ENCODE measurements at regions not wholly inside any gene's neighbourhood (a gene's known extent, or its start where the extent isn't known, plus 50 kb on each side); places are given as distances from the start of the nearest gene placed in this dataset.
A peak's percentile ranks its signal among the peaks of the same experiment; 100 is the strongest.

DNA sequence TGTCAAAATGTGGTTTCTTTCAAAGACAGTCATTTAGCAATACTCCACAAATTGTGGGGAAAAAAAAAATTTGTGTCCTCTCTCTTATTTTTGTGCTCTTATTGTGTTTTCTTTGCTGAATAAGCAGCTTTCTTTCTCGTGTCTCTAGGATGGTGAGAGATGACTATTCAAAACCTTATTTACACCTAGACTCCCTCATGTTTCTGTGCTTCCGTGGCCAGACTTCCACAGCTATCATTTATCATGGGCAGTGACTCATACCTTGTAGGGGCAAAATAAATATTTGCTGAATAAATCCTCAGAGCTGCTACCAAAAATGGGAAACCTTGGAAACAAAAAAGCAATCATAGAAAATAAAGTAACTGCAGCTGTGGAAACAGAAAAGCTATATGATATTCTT lies 204.9 kb upstream of the MIR17HG start:
- intact Hi-C loops (cut with DNase I, micrococcal nuclease) = no loop called here
- DNase-seq = no peak
- no peak for ATAC-seq

DNA sequence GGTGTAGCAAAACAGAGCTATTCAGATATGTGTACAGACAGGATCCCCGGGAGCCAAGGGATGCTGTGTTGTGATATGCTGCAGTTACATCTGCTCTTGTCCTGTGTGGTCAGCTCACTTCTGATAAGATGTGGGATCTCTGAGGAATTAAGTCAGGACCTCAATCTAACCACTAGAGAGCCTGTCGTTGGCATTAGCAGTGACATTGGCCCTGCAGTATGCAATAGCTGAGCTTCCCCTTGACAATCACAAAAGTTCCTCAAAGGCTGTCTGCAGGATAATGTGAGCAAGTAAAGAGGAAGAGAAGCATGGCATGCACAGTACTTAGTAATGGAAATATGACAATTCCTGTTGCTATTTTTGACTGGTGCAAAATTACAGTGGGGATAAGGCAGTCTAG lies 203.4 kb upstream of the MIR17HG start:
- intact Hi-C loops (cut with DNase I, micrococcal nuclease) = no loop called here
- no peak for ATAC-seq
- DNase-seq = no peak

DNA sequence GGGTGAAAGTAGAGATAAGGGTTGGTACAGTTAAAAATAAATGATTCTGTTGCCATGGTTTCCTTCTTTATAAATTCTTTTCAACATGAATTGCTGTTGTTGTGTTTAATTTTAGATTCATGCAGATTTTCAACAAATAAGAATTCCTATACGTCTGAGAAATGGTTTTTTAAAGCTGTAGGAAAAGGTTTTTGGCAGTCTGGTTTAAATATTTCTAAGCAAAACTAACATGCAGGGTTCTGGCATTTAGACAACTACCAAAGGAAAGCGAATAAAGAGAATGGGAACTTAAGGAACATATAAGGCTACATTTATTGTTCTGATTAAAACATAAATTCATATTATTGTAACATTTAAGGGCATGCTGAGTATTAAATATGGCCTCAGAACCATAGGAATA lies 203.0 kb upstream of the MIR17HG start:
- no peak for DNase-seq
- no peak for ATAC-seq
- intact Hi-C loops (cut with DNase I, micrococcal nuclease) = no loop called here

DNA sequence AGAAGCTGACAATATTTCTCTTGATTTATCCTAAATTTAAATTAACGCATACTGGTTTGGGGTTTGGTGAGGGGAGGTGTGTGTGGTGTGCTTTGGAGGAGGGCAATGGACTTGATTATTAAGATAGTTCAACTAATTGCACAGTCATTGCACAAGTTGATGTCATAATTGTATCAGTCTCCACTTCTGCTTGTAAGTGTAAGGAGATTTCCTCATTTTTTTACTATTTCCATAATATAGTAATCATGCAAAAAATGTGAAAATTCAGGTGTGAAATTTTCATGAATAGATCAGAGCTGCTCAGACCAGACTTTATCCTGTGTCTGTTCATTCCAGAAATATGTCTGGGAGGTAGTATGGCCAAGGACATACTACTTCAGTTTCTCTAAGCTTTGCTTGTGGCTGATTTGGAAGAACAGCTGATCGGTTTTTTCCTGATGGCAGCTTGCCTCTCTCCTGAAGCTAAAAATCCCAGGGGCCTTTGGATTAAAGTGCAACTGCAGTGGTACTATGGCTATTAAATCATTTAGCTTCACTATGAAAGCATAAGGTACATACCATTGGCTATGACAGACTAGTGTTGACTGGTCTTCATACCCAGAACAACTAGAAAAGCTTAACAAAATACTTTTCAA lies 201.8 kb upstream of the MIR17HG start:
- no peak for DNase-seq
- ATAC-seq = no peak
- intact Hi-C loops (cut with DNase I, micrococcal nuclease) = no loop called here

DNA sequence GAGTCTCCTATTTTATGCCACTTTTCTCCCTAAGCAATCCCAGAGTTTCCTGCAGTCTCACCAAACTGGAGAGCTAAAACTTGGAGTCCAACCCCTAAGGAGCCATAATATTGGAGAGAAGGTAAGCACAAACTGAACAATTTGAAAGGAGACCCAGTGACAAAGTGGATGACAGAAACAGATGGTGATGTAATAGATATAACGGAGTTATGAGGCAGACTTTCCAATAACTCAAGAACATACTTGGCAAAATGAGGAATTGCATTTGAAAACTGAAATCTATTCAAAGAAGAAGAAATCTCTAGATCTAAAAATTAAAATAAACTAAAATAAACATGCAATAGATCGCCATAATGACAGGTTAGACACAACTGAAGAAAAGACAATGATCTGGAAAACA lies 200.9 kb upstream of the MIR17HG start:
- intact Hi-C loops (cut with DNase I, micrococcal nuclease) = no loop called here
- no peak for DNase-seq

GRCh38 chr13:91148098-91148497 lies 199.4 kb upstream of the MIR17HG start:
- DNase-seq (no peak), ATAC-seq (no peak)
- intact Hi-C loops (cut with DNase I, micrococcal nuclease) = no loop called here

More for the DNA sequence above, 200.9 kb upstream of the MIR17HG start:
- ATAC-seq = no peak

GRCh38 chr13:91151921-91152320 lies 195.6 kb upstream of the MIR17HG start:
- intact Hi-C loops (cut with DNase I, micrococcal nuclease) = no loop called here
- no peak for ATAC-seq
- DNase-seq = no peak

DNA sequence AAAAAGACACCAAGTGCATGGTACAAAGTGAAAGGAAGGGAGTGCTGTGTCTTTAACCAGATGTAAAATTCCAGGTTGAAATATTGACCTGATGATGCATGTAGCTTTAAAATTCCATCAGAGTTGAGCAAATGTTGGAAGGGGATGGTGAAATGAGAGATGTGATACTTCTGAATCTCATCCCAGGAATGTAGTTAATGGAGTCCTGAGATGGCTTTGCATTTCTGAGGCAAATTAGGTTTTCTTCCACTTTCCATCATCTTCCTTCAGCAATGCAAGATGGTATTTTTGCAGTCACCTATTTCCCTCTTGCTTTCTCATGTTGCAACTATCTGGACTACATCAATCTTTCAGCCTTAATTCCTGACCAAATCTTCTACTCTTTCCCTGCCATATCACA lies 194.1 kb upstream of the MIR17HG start:
- DNase-seq (no peak), ATAC-seq (no peak)
- intact Hi-C loops (cut with DNase I, micrococcal nuclease) = no loop called here

DNA sequence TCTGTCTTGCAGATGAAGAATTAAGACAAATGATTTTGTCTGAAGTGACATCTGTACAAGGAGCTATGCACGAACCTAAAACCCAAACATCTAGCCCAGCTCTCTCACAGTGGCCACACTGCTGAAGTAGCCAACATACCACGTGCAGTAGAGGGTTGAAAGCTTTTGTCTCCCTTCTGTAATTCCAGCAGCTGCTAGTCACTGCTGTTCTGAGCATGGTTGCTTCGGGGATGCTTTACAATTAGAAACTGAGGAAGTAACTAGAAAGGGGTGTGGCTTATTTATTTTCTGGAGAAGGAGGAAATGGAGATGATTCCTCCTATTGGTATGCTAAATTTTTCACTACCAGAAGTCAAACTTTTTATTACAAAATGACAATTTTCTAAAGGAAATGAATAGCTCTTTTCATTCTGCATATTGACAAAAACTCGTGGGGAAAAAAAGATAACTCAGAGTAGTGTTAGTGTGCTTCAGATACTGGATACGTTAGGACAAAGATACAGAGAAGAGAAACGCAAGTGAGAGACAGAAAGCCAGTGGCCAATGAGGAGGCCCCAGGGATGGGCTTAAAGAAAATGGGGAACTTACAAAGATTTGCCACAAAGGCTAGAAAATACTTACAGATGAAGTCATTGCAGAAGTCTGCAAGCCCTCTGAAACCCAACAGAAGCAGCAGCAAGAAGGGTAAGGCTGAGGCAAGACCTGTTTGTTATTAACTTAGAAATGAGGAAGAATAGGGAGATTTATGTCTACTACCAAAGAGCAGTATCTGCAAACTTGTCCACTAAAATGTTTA lies 192.7 kb upstream of the MIR17HG start:
- intact Hi-C loops (cut with DNase I, micrococcal nuclease) = no loop called here
- DNase-seq = no peak
- no peak for ATAC-seq

DNA sequence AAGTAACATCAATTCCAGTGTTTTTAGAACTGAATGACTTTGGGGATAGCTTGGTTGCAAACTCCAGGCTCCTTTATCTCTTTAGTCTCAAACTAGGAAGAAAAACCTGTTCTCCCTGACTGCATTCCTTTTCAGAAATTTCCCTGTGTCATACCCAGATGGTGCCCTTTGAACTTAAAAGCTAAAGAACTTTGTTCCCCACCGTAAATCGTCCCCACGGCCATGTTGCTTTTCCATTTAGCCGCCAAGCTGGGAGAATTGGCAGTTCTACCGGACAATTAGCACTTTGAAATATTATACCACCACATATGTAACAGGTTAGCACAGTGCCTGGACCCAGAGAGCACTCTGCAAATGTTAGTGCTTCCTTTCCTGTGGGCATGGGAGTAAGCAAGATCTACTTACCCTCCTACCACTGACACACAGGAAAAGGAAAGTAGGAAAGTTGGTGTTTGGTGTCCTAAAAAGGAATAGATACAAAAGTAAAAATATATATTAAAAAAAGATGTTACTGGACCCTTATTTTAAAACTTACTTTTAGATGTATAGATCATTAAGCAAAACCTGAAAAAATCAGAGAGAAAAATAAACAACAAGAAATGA lies 191.9 kb upstream of the MIR17HG start:
- no peak for DNase-seq
- ATAC-seq = peak; percentile 36

GRCh38 chr13:91157273-91158016 lies 190.0 kb upstream of the MIR17HG start:
- ATAC-seq (no peak), DNase-seq (no peak)
- intact Hi-C loops (cut with DNase I, micrococcal nuclease) = no loop called here

More for the DNA sequence above, 191.9 kb upstream of the MIR17HG start:
- intact Hi-C loops (cut with DNase I, micrococcal nuclease) = no loop called here

GRCh38 chr13:91158017-91158395 lies 189.5 kb upstream of the MIR17HG start:
- DNase-seq = no peak
- no peak for ATAC-seq
- intact Hi-C loops (cut with DNase I, micrococcal nuclease) = no loop called here

DNA sequence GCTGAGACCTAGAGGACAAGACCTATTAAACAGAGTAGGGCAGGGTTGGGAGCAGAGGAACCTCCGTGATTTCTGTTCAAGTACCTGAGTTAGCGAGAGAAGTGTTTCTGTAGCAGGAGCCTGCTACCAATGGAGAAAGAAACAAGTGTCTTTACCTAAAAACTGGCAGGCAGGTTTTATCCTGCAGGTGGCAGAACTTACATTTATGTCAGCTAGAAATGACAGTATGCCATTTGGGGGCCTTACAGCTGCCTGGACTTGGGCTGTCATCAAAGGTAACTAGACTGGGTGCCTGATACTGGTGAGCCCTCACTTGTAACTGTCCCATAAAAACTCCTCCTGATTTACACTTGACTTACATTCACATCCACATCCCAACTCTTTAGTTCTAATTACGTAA lies 185.3 kb upstream of the MIR17HG start:
- DNase-seq (no peak), ATAC-seq (no peak)
- intact Hi-C loops (cut with DNase I, micrococcal nuclease) = no loop called here

DNA sequence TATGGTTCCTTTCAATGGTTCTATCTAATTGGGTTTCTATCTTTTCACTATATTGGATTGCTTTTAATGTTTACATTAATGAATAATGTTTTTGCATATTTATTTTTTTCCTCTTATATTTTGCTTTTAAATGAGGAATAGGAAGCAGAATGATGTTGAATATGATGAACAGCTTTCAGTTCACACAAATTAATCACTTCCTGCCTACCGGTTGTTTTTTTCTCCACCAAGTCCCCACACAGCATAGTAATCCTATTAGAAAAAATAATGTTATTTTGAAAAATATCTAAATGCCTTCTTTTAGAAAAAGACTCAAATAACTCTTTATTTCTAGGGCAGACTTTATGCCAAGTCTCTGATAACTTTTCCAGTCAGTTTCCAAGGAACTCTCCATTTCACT lies 184.9 kb upstream of the MIR17HG start:
- intact Hi-C loops (cut with DNase I, micrococcal nuclease) = no loop called here
- DNase-seq (no peak), ATAC-seq (no peak)

DNA sequence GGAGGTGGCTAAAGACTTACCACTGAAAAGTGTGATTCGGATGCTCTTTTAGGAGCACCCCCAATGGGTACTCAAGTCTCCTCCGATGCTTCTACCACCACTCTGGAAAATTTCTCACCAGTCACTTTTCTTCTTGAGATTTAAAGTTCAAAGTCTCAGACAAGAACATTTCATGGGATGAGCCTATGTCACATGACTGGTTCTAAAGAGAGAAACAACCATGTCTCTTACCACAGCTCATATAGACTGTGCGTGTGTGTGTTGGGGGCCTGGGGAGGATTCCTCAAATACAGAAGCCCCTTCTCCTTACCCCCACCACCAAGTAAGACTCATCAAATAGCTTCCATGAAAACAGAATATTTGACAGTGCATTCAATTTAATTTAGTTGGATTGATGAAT lies 181.7 kb upstream of the MIR17HG start:
- intact Hi-C loops (cut with DNase I, micrococcal nuclease) = no loop called here
- ATAC-seq (no peak), DNase-seq (no peak)

DNA sequence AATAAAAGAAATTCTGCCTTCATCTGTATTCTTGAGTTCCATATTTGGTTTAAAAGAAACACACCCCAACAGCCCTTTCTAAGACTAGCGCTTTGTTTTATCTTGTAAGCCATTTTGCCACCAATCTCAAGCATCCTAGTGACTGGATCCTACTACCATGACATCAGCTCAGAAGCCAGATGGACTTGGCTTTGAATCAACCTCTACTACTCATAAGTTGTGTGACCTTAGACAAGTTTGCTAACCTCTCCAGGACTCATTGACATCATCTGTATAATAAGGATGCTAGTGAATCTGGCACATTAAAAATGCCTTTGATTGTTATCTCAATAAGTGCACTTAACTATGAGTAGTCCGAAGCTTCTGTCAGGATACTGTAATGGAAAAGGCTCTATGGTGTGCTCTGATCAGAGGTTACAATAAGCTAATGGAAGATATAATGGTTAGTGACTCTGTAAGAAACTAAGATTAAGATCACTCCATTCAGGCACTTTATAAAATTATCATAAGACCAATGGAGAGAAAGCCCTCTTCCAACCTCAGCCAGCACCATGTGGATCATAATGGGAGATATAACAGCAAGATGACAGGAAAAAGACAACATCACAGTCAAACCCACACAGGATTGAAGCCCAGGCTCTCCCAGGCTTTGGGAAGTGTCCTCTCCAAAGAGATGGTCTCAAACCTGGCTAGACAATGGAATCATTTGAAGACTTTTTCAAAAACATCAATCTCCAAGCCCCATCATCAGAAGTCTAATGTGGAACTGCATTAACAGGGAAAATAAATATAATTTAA lies 180.6 kb upstream of the MIR17HG start:
- ATAC-seq (no peak), DNase-seq (no peak)
- intact Hi-C loops (cut with DNase I, micrococcal nuclease) = no loop called here

DNA sequence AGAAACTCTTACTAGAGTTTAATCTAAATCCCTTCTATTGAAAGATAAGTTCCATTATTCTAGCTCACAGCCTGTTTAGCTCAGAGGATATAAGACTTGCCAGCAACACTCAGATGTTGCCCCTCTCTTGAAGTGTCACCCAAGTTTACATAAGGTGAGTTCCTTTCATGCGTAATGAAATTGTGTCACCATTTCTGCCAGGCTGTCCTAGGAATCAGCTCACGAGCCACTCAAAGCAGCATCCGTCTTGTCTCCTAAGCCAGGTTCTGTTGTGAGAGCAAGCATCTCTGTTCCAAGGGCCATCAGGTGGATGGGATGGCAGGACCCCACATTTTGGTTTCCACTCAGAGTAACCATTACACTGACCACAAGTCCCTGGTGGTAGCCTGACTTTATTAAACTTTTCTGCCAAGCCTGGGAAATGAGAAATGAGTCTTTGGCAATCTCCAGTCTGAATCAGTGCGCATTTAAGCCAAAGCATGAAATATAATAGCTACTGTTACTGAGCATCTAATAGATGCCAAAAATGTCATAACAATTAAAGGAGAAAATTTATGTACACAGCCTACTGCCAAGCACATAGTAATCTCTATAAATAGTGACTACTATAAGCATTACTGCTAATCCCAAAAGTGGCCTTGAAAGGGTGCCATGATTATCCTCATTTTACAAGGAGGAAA lies 179.6 kb upstream of the MIR17HG start:
- no peak for ATAC-seq
- intact Hi-C loops (cut with DNase I, micrococcal nuclease) = no loop called here
- no peak for DNase-seq

DNA sequence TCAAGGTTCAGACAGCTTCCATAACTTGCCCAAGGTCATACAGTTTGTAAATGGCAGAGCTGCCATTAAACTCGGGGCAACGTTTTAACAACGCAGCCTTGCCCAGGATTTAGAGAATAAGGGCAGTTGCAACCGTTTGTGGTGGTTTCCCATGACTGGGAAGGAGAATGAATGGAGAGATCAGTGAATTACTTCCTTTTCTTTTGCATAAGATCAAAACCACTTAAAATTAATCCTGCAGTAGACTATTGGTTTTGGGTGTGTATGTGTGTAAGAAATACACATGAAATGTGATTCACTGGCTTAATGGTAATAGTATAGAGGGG lies 179.1 kb upstream of the MIR17HG start:
- intact Hi-C loops (cut with DNase I, micrococcal nuclease) = no loop called here
- no peak for ATAC-seq
- DNase-seq = no peak

Measured in left colon (tissue), 2 donors.